Lower leg skin (tissue), 4 donors: ENCODE measurements at regions not wholly inside any gene's neighbourhood (a gene's known extent, or its start where the extent isn't known, plus 50 kb on each side); places are given as distances from the start of the nearest gene placed in this dataset.

Experiments
- DNase-seq, 2 donors: peaks; one replicate each; pipeline ENCODE4 v3.0.0-alpha.2; 2019; ENCODE audit warnings: low spot score in 2 of 2
- H3K4me3 ChIP-seq: fragments of 200-600 bp; sonication (generic); 2 replicates; pipeline ENCODE4 v1.5.1; 2017; ENCODE audit warnings: mild to moderate bottlenecking, low read depth; ENCODE audit not compliant: poor library complexity, severe bottlenecking
- POLR2A ChIP-seq, 2 donors: fragments of 450-650 bp; IDR thresholded peaks; one replicate each; pipeline ENCODE4 v1.6.1; 2016 to 2017; ENCODE audit warnings: antibody characterized with exemption in 2 of 2, mild to moderate bottlenecking in 1 of 2, moderate library complexity in 1 of 2
- WGBS, 2 donors: methylation state at CpG; one replicate each; pipeline ENCODE4 v1.1.5; 2018; 5-methylcytosine and 5-hydroxymethylcytosine counted together
- intact Hi-C: fragments of 100-400 bp; cut with DNase I; formaldehyde crosslinking; loops from one replicate; pipeline ENCODE4 v1.15.0; 2023; ENCODE audit warnings: low total_unique reads
- TF ChIP-seq, protein P1 (sequence below), 3 donors: fragments of 450-650 bp; IDR thresholded peaks; one replicate each; pipeline ENCODE4 v1.5.1; 2016; ENCODE audit warnings: antibody characterized with exemption in 3 of 3, mild to moderate bottlenecking in 3 of 3, moderate library complexity in 2 of 3

DNA sequence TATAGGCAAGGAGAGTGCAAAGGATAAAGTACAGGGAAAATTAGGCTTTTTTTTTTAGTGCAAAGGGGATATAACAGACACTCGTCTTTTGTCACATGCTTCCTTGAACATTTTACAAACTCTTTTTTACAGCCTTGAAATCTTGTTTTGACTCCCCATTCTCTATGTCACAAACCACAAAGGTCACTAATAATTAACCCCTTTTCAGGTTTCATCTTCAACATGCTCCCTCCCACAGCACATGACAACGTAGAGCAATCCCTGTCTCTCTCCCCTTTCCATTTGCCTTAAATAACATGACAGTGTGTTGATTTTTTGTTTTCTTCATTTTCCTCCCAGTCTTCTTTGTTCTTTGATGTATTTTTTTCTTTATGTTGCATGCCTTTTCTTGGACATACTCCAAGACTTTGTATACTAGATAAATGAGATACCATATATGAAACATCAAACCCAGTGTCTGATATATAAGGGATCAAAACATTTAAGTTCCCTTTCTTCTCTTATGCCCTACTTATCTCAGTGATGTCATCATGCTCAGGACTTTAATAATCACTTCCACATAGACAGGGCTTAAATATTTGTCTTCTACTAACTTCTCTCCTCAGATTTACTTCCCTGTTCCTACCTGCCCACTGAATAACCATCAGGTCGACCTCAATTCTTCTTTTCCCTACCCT lies 378.7 kb upstream of the HSF2 start:
- WGBS, 2 donors: 75 to 79% methylated on average over 3 of the region's 3 CpGs
- intact Hi-C loops: no loop called here
- TF ChIP-seq POLR2A (IDR thresholded peaks at IDR 0.05): no peak
- TF ChIP-seq, protein P1, sequence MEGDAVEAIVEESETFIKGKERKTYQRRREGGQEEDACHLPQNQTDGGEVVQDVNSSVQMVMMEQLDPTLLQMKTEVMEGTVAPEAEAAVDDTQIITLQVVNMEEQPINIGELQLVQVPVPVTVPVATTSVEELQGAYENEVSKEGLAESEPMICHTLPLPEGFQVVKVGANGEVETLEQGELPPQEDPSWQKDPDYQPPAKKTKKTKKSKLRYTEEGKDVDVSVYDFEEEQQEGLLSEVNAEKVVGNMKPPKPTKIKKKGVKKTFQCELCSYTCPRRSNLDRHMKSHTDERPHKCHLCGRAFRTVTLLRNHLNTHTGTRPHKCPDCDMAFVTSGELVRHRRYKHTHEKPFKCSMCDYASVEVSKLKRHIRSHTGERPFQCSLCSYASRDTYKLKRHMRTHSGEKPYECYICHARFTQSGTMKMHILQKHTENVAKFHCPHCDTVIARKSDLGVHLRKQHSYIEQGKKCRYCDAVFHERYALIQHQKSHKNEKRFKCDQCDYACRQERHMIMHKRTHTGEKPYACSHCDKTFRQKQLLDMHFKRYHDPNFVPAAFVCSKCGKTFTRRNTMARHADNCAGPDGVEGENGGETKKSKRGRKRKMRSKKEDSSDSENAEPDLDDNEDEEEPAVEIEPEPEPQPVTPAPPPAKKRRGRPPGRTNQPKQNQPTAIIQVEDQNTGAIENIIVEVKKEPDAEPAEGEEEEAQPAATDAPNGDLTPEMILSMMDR (IDR thresholded peaks at IDR 0.05): no peak
- DNase-seq: no peak
- H3K4me3 ChIP-seq: no peak overlapping the region

DNA sequence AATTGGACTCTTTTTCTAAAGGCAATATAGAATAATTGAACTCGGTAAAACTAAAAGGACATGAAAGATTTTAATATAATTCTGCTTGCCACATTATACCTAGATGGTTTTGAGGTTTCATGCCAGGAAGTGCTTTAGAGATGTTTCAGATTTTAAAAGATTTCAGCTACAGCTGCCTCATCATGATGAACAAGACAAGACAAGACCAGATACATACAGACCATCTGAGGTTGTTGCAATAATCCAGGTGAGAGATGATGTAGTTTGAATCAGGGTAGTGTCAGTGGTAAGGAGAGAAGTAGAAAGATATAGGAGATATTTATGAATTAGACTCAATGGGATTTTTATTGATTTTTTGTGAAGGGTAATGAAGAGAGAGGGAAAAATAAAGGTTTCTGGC lies 374.3 kb upstream of the HSF2 start:
- no peak for DNase-seq
- no peak overlapping the region for H3K4me3 ChIP-seq
- 45 to 48% methylated on average over 1 of the region's 1 CpG for WGBS, 2 donors
- TF ChIP-seq POLR2A (IDR thresholded peaks at IDR 0.05): no peak
- TF ChIP-seq, protein P1 (IDR thresholded peaks at IDR 0.05): no peak
- intact Hi-C loops: no loop called here

DNA sequence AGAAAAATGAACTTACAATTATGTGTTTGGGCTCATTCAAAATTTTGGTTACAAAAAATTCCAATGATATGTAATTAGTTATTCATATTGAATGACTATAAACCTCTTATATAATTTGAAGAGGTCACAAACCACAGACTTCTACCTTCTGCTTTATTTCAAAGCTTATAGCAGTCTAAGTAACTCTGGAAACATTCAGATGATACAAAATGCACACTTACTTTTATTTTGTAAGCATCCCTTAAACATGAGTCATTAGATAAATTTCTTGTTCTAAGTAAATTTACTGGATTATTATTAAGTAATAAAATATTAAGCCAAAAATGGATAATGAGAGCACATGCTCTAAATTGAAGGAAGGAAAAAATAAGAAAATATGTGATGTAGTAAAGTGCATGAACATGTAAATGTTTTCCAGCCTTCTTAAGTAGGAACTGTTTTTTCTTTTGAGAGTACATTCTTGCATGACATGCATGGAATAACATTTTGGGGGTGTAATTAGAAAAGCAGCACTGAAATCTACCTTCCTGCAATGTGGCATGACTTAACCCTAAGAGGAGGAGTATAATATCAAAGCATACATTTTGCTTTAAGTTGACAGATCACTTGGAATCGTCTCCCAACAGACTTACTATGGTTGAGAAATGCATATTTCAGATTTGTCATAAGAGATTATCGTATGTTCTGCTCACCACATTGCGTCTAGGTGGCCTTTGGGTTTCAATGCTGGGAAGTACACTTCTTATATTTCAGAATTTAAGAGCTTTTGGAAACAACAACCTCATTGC lies 372.7 kb upstream of the HSF2 start:
- intact Hi-C loops: no loop called here
- H3K4me3 ChIP-seq: no peak overlapping the region
- no peak for DNase-seq
- WGBS, 2 donors: 68 to 71% methylated on average over 3 of the region's 3 CpGs
- TF ChIP-seq POLR2A (IDR thresholded peaks at IDR 0.05): no peak
- TF ChIP-seq, protein P1 (IDR thresholded peaks at IDR 0.05): no peak

DNA sequence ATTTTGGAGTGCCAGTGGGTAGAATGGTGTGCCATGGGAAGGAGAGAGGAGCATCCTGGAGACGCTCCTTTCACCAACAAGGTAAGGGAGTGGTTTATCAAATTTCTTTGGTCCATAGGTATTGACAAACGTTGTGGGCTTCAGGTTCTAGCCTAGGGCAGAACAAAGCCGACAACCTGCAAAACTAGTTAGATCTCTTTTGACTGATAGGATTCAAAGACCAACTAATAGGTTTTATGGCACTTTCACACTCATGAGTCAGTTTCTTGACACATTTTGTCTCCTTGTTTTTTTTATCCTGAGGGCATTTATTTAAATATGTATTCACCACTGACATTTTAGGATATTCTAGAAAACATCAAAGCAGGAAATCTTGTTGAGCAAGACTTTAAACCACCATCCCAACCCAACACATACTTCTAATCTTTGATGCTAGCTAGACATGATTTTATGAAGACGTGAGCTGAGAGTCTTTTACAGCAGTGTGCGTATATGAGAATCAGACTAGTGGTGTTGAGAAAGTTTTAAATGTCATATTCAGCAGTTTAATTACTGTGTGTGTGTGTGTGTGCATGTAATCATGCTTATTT lies 370.4 kb upstream of the HSF2 start:
- H3K4me3 ChIP-seq: no peak overlapping the region
- 41 to 54% methylated on average over 5 of the region's 5 CpGs for WGBS, 2 donors
- no peak for TF ChIP-seq POLR2A (IDR thresholded peaks at IDR 0.05)
- TF ChIP-seq, protein P1 (IDR thresholded peaks at IDR 0.05): no peak
- no peak for DNase-seq
- intact Hi-C loops: no loop called here

DNA sequence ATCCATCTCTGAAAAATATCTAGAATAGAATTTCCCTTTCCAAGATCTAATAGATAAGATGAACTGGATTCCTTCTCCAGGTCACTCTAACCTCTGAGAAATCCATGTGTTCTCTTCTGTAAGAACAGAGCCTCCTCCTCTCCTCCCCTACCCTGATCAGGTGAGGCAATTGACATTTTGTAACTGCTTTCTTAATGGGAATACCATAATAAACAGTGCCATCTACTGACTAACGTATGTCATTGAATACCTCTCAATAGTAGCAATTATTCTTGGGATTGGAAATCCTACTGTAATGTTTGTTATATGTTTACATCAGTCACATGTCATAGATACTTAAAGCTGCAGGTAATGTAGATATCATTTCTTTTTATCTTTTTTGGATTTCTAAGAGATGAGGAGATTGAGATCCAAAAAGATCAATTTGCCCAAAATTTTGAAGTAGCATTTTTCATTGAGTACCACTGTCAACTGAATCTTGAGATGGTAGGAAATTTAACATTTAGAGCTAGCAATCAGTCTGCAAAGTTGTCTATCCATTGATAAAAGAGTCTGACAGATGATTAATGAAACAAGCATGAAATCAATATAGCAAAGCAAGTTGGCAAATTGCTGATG lies 365.8 kb upstream of the HSF2 start:
- WGBS, 2 donors: 0% methylated on average over 1 of the region's 1 CpG
- DNase-seq: no peak
- intact Hi-C loops: no loop called here
- no peak overlapping the region for H3K4me3 ChIP-seq
- TF ChIP-seq, protein P1 (IDR thresholded peaks at IDR 0.05): no peak
- TF ChIP-seq POLR2A (IDR thresholded peaks at IDR 0.05): no peak
